ENCODE measurements at regions not wholly inside any gene's neighbourhood (a gene's known extent, or its start where the extent isn't known, plus 50 kb on each side); places are given as distances from the start of the nearest gene placed in this dataset.
A peak's percentile ranks its signal among the peaks of the same experiment; 100 is the strongest.
"Not testable (repeated sequence)": the region's sequence is repeated elsewhere in the genome, so short reads cannot be mapped to it uniquely, and the experiment has no call there.

- Histone ChIP-seq H3K4me1 (peaks cover 0 to 44% (median 25%) of the 10 kb centered on the region in 9 donors), H3K27ac (peak overlapping the region in 6 of 10 donors; percentile 0 to 76 (median 53)), H3K9me3 (peaks cover 0 to 5% (median 0%) of the 10 kb centered on the region in 11 donors), H3K4me3 (no peak overlapping the region), H3K27me3 (no peaks in the 10 kb centered on the region), H3K36me3 (no peaks in the 10 kb centered on the region)
- intact Hi-C loops (cut with DNase I): loop anchor here in 1 of 10 donors (10.0 kb wide), 1 partner anchor 62 kb away; no protein-coding TSS in a partner anchor
- TF ChIP-seq CTCF (IDR thresholded peaks at IDR 0.05): no peak
- DNase-seq (peak; percentile 27 to 51), ATAC-seq (peak in 7 of 8 donors; percentile 61 to 93 (median 88))
- WGBS, 2 donors: 41 to 43% methylated on average over 3 of the region's 3 CpGs
These were observed 130.4 kb upstream of the RASA1 start for GRCh38 chr5:87137283-87137682.

- DNase-seq (no peak), ATAC-seq (peak in 6 of 8 donors; percentile 52 to 73 (median 70))
- WGBS, 2 donors: 32 to 34% methylated on average over 2 of the region's 2 CpGs
- H3K27ac ChIP-seq: peak overlapping the region in 8 of 10 donors; percentile 11 to 76 (median 34)
- peaks cover 0 to 5% (median 0%) of the 10 kb centered on the region in 11 donors for H3K9me3 ChIP-seq
- H3K4me1 ChIP-seq: peaks cover 0 to 44% (median 25%) of the 10 kb centered on the region in 9 donors
- no peaks in the 10 kb centered on the region for H3K27me3 ChIP-seq
- no peak for TF ChIP-seq CTCF (IDR thresholded peaks at IDR 0.05)
- intact Hi-C loops (cut with DNase I): loop anchor here in 1 of 10 donors (10.0 kb wide), 1 partner anchor 63 kb away; no protein-coding TSS in a partner anchor
- no peaks in the 10 kb centered on the region for H3K36me3 ChIP-seq
- no peak overlapping the region for H3K4me3 ChIP-seq
These were observed 129.4 kb upstream of the RASA1 start for GRCh38 chr5:87138091-87138805.

GRCh38 chr5:87139795-87140194, 127.9 kb upstream of the RASA1 start:
- Histone ChIP-seq H3K27me3 (no peaks in the 10 kb centered on the region), H3K4me1 (peaks cover 0 to 44% (median 25%) of the 10 kb centered on the region in 9 donors), H3K9me3 (no peaks in the 10 kb centered on the region), H3K36me3 (no peaks in the 10 kb centered on the region), H3K27ac (no peak overlapping the region), H3K4me3 (no peak overlapping the region)
- intact Hi-C loops (cut with DNase I): loop anchor here in 1 of 10 donors (10.0 kb wide), 1 partner anchor 65 kb away; no protein-coding TSS in a partner anchor
- ATAC-seq: no peak
- no peak for TF ChIP-seq CTCF (IDR thresholded peaks at IDR 0.05)
- DNase-seq: no peak

- TF ChIP-seq CTCF (IDR thresholded peaks at IDR 0.05): no peak
- ATAC-seq: no peak
These were observed 126.1 kb upstream of the RASA1 start for GRCh38 chr5:87141544-87141943.

GRCh38 chr5:87145853-87146252, 121.8 kb upstream of the RASA1 start:
- H3K4me1 ChIP-seq; H3K27ac ChIP-seq; DNase-seq; H3K4me3 ChIP-seq; H3K9me3 ChIP-seq; intact Hi-C loops (cut with DNase I); ATAC-seq; H3K36me3 ChIP-seq; H3K27me3 ChIP-seq: not testable (repeated sequence)
- WGBS, 2 donors: 55 to 69% methylated on average over 1 of the region's 1 CpG

More at GRCh38 chr5:87141544-87141943, 126.1 kb upstream of the RASA1 start:
- no peak for DNase-seq
- Histone ChIP-seq H3K4me1 (peaks cover 0 to 36% (median 17%) of the 10 kb centered on the region in 9 donors), H3K9me3 (no peaks in the 10 kb centered on the region), H3K27me3 (no peaks in the 10 kb centered on the region), H3K36me3 (no peaks in the 10 kb centered on the region), H3K4me3 (no peak overlapping the region), H3K27ac (no peak overlapping the region)
- intact Hi-C loops (cut with DNase I): no loop called here
- WGBS, 2 donors: 91 to 95% methylated on average over 1 of the region's 1 CpG

Data from heart right ventricle (tissue), 16 donors.